ENCODE measurements at regions not wholly inside any gene's neighbourhood (a gene's known extent, or its start where the extent isn't known, plus 50 kb on each side); places are given as distances from the start of the nearest gene placed in this dataset.
"Not testable (repeated sequence)": the region's sequence is repeated elsewhere in the genome, so short reads cannot be mapped to it uniquely, and the experiment has no call there.

DNA sequence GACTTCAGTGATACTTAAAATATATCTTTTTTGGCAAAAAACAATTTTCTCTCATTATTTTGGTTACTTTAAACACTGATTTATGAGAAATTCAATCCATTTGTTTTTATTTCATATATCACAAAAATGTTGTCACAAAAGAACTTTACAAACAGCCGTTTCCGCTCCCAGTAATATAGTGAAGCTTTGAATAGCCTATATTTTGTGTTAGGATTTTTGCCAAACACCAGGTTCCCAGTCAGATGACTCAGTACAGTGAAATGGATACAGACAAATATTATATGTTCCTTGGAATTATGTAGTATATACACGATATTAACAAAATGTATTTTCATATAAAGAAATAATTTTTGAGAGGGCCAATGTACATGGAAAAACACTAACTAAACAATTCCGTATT lies 411.1 kb downstream of the CCER1 start:
- Mint-ChIP-seq H3K27ac (no peak overlapping the region), H3K4me1 (ENCODE audit: low read depth) (no peaks in the 10 kb centered on the region), H3K9me3 (no peaks in the 10 kb centered on the region), H3K36me3 (ENCODE audit: low read depth) (no peaks in the 10 kb centered on the region), H3K4me3 (no peak overlapping the region), H3K27me3 (ENCODE audit: insufficient read depth) (no peaks in the 10 kb centered on the region)
- TF ChIP-seq, protein P1, sequence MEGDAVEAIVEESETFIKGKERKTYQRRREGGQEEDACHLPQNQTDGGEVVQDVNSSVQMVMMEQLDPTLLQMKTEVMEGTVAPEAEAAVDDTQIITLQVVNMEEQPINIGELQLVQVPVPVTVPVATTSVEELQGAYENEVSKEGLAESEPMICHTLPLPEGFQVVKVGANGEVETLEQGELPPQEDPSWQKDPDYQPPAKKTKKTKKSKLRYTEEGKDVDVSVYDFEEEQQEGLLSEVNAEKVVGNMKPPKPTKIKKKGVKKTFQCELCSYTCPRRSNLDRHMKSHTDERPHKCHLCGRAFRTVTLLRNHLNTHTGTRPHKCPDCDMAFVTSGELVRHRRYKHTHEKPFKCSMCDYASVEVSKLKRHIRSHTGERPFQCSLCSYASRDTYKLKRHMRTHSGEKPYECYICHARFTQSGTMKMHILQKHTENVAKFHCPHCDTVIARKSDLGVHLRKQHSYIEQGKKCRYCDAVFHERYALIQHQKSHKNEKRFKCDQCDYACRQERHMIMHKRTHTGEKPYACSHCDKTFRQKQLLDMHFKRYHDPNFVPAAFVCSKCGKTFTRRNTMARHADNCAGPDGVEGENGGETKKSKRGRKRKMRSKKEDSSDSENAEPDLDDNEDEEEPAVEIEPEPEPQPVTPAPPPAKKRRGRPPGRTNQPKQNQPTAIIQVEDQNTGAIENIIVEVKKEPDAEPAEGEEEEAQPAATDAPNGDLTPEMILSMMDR (IDR thresholded peaks at IDR 0.05) = no peak
- no peak for DNase-seq

DNA sequence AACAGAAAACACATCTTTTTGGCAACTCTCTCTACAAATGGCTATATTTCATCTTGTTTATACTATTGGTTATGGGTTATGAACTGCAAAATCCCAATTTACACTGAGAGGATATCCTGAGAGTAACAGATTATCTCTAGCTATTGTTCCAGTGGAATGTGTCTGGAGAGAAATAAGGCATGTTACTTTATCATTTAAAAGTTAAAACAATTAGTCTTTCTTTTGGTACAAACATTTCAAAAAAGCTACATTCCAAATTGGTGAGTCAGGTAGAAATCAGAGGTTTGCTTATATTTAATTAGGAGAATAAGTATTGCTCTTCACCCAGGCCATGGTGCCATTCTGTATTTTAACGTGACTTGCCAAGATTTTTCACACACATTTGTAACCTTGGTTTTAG lies 411.6 kb downstream of the CCER1 start:
- Mint-ChIP-seq H3K4me1 (ENCODE audit: low read depth) (no peaks in the 10 kb centered on the region), H3K9me3 (no peaks in the 10 kb centered on the region), H3K36me3 (ENCODE audit: low read depth) (no peaks in the 10 kb centered on the region), H3K27ac (no peak overlapping the region), H3K4me3 (no peak overlapping the region), H3K27me3 (ENCODE audit: insufficient read depth) (no peaks in the 10 kb centered on the region)
- no peak for DNase-seq
- TF ChIP-seq, protein P1 (IDR thresholded peaks at IDR 0.05) = no peak

DNA sequence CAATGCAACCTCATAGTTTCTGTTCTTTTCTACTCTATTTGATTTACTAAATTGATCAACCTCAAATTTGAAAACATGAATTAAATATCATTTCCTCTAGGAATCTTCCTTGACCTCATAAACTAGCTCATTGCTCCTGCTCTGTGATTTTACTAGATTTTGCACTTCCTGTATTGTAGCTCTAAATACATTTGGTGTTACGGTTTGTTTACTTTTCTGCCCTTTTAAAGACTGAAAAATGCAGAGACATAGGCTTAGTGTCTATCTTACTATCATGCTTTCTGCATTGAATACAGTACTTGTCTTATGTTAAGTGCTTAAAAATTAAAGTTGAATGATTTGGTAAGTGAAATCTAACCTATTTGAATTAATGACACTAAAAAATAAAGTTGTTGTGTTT lies 412.1 kb downstream of the CCER1 start:
- not testable (repeated sequence) for H3K27me3 Mint-ChIP-seq (ENCODE audit: insufficient read depth); H3K36me3 Mint-ChIP-seq (ENCODE audit: low read depth); H3K4me3 Mint-ChIP-seq; DNase-seq; H3K27ac Mint-ChIP-seq; H3K9me3 Mint-ChIP-seq; H3K4me1 Mint-ChIP-seq (ENCODE audit: low read depth)

DNA sequence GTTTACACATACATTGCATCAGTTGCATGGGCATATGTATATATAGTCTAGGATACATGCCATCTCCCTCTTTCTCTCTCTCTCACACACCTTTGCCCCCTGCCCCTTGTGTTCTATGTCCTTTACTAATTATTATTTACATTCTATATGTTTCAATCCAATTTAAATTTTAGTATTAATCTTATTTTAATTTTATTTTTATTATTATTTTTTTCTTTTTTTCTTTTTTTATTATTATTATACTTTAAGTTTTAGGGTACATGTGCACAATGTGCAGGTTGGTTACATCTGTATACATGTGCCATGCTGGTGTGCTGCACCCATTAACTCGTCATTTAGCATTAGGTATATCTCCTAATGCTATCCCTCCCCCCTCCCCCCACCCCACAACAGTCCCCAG lies 421.1 kb downstream of the CCER1 start:
- H3K36me3 Mint-ChIP-seq (ENCODE audit: low read depth); H3K27me3 Mint-ChIP-seq (ENCODE audit: insufficient read depth); H3K4me3 Mint-ChIP-seq; H3K27ac Mint-ChIP-seq; DNase-seq; H3K4me1 Mint-ChIP-seq (ENCODE audit: low read depth): not testable (repeated sequence)
- peaks cover 15% of the 10 kb centered on the region for H3K9me3 Mint-ChIP-seq

DNA sequence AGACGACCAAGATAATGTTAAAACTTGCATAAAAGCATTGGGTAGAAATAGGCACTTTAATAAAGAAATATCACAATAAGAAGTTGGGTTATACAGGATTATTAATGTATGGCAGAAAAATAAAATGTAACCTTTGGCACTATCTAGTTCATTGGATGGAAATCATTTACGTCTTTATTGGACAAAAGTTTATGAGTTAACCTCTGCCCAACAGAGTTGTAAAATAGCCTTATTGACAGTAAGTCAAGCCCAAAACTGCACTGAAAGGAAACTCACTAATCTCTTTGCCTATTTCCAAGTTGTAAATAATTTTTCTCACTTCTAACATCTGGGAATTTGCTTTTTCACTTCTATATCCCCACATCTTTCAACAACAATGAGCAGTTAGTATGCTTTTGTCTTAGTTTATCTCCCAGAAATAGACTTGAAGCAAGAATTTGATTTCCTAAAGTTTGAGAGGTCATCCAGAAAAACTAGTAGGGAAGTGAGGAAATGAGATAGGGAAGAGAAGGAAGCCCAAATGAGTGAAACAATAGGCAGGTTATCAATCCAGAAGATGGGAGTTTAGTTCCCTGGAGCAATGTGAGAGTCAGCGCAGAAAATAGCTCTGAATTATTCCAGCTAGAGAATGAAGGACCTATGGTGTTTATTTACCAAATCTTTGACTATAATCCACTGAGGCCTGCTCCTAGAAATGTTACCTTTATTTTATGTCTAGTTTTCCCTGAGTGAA lies 434.8 kb downstream of the CCER1 start:
- TF ChIP-seq, protein P1 (IDR thresholded peaks at IDR 0.05) = no peak
- Mint-ChIP-seq H3K27ac (no peak overlapping the region), H3K4me1 (ENCODE audit: low read depth) (no peaks in the 10 kb centered on the region), H3K4me3 (no peak overlapping the region), H3K9me3 (peaks cover 24% of the 10 kb centered on the region), H3K27me3 (ENCODE audit: insufficient read depth) (no peaks in the 10 kb centered on the region; the same call in 1 of the 2 replicates), H3K36me3 (ENCODE audit: low read depth) (no peaks in the 10 kb centered on the region)
- no peak for DNase-seq

DNA sequence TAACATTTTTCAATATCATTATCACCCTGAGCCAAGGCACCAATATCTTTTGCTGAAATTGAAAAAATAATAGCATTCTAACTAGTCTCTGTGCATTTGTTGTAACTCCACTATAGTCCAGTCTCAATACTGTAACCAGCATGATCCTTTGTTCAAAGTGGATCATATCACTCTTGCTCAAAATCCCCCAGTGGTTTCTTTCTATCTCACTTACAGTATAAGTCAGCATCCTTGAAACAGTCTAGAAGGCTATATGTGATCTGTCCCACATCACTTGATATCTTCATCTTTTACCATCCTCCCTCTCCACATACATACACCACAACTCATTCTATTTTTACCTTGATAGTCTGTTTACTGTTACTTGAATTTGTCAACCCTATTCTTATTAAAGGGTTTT lies 435.7 kb downstream of the CCER1 start:
- Mint-ChIP-seq H3K27ac (no peak overlapping the region), H3K9me3 (peaks cover 24% of the 10 kb centered on the region), H3K27me3 (ENCODE audit: insufficient read depth) (no peaks in the 10 kb centered on the region; the same call in 1 of the 2 replicates), H3K4me3 (no peak overlapping the region), H3K36me3 (ENCODE audit: low read depth) (no peaks in the 10 kb centered on the region), H3K4me1 (ENCODE audit: low read depth) (no peaks in the 10 kb centered on the region)
- no peak for DNase-seq
- TF ChIP-seq, protein P1 (IDR thresholded peaks at IDR 0.05) = no peak
